K562 (cell line): ENCODE measurements at regions not wholly inside any gene's neighbourhood (a gene's known extent, or its start where the extent isn't known, plus 50 kb on each side); places are given as distances from the start of the nearest gene placed in this dataset.

Experiments used
- JUN ChIP-seq, 2 experiments: sonication (generic) in 1 of 2; formaldehyde crosslinking in 1 of 2; IDR thresholded peaks; 2 replicates each; pipeline versions ENCODE4 v1.6.1 to v1.8.0; 2012 to 2022; ENCODE audit warnings: borderline replicate concordance in 2 of 2, mild to moderate bottlenecking in 2 of 2, improper control_type of control experiment in 1 of 2, low read depth in 1 of 2, low read length in 1 of 2, missing genetic modification reagents in 1 of 2
- POLR2AphosphoS5 ChIP-seq: IDR thresholded peaks from 2 replicates; pipeline ENCODE4 v1.6.1; 2011; ENCODE audit warnings: mild to moderate bottlenecking, low read depth, low read length, moderate library complexity; ENCODE audit not compliant: control insufficient read depth, insufficient read depth
- SRF ChIP-seq, 2 experiments: fragments of 250-450, 450-650 bp in 1 of 2; sonication (Bioruptor Pico) in 1 of 2; sonication (generic) in 1 of 2; formaldehyde crosslinking; IDR thresholded peaks; 2 replicates each; pipeline versions ENCODE4 v1.5.0 to v1.5.1; 2020 to 2022; ENCODE audit warnings: mild to moderate bottlenecking in 1 of 2, missing genetic modification reagents in 1 of 2
- U2AF2 ChIP-seq: fragments of 200-400 bp; formaldehyde crosslinking; optimal IDR thresholded peaks from 2 replicates; pipeline ENCODE3; 2017; ENCODE audit warnings: low read depth, mild to moderate bottlenecking, low read length
- ZNF24 ChIP-seq: fragments of 450-650 bp; IDR thresholded peaks from 2 replicates; pipeline ENCODE4 v1.6.1; 2016
- ZNF76 ChIP-seq: fragments of 250-450 bp; sonication (Bioruptor Pico); IDR thresholded peaks from 2 replicates; pipeline ENCODE4 v1.4.0; 2020; ENCODE audit warnings: mild to moderate bottlenecking, moderate library complexity, borderline replicate concordance
- TF ChIP-seq, protein P1 (sequence below): sonication (generic); formaldehyde crosslinking; IDR thresholded peaks from 2 replicates; pipeline ENCODE4 v1.8.1; 2022; ENCODE audit warnings: missing genetic modification reagents
- TF ChIP-seq, protein P2 (sequence below), 3 experiments: IDR thresholded peaks in 2 of 3; conservative IDR thresholded peaks in 1 of 3; 2 replicates each; pipeline ENCODE4 v1.5.1; 2011 to 2012; ENCODE audit warnings: low read length in 3 of 3, mild to moderate bottlenecking in 3 of 3, control low read depth in 2 of 3, improper control_type of control experiment in 1 of 3, inconsistent platforms in 1 of 3, low read depth in 1 of 3, mixed read lengths in 1 of 3, moderate library complexity in 1 of 3; ENCODE audit not compliant: insufficient read depth in 2 of 3

DNA sequence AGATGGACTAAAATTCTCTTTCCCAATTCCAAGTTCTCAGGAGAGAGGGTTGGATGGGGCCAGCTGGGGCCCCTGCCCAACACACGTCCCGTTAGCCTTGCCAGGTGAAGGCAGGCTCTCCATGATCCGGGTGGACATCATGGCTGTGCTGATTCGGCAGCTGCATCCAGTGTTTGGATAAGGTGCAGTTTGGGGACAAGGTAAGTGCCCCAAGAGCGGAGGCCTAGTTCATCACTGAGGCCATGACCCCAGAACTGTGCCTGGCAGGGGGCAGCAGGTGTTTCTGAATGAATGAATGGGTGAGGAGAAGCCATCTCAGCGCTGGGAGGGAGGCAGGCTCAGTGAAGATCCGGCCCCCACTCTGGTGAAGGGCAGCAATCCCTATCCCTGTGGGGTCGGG, 520.4 kb downstream of the TBC1D22A start:
- TF ChIP-seq U2AF2, result no peak
- TF ChIP-seq, protein P1, sequence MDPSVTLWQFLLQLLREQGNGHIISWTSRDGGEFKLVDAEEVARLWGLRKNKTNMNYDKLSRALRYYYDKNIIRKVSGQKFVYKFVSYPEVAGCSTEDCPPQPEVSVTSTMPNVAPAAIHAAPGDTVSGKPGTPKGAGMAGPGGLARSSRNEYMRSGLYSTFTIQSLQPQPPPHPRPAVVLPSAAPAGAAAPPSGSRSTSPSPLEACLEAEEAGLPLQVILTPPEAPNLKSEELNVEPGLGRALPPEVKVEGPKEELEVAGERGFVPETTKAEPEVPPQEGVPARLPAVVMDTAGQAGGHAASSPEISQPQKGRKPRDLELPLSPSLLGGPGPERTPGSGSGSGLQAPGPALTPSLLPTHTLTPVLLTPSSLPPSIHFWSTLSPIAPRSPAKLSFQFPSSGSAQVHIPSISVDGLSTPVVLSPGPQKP (CRISPR knock-in tag), result no peak
- TF ChIP-seq SRF (CRISPR knock-in tag; IDR thresholded peaks at IDR 0.05), result no peak
- TF ChIP-seq, protein P2, sequence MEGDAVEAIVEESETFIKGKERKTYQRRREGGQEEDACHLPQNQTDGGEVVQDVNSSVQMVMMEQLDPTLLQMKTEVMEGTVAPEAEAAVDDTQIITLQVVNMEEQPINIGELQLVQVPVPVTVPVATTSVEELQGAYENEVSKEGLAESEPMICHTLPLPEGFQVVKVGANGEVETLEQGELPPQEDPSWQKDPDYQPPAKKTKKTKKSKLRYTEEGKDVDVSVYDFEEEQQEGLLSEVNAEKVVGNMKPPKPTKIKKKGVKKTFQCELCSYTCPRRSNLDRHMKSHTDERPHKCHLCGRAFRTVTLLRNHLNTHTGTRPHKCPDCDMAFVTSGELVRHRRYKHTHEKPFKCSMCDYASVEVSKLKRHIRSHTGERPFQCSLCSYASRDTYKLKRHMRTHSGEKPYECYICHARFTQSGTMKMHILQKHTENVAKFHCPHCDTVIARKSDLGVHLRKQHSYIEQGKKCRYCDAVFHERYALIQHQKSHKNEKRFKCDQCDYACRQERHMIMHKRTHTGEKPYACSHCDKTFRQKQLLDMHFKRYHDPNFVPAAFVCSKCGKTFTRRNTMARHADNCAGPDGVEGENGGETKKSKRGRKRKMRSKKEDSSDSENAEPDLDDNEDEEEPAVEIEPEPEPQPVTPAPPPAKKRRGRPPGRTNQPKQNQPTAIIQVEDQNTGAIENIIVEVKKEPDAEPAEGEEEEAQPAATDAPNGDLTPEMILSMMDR (IDR thresholded peaks at IDR 0.05 in 2 of 3, conservative IDR thresholded peaks at IDR 0.05 in 1 of 3; ENCODE audit: insufficient read depth in 2 of 3, low read depth in 1 of 3, low read length in 3 of 3), result no peak
- TF ChIP-seq ZNF24, result no peak
- no peak for TF ChIP-seq JUN (IDR thresholded peaks at IDR 0.05; ENCODE audit: borderline replicate concordance, low read depth, low read length)
- TF ChIP-seq JUN (CRISPR knock-in tag; IDR thresholded peaks at IDR 0.05; ENCODE audit: borderline replicate concordance), result no peak
- TF ChIP-seq ZNF76 (CRISPR knock-in tag), result no peak
- no peak for TF ChIP-seq POLR2AphosphoS5
